Heart left ventricle (tissue), 16 donors: ENCODE measurements at regions not wholly inside any gene's neighbourhood (a gene's known extent, or its start where the extent isn't known, plus 50 kb on each side); places are given as distances from the start of the nearest gene placed in this dataset.

Experiments used
- ATAC-seq, 4 donors: fragments of 200-7000 bp; cut with Tn5 transposase; one replicate each; pipeline ENCODE4 v1.9.1; 2020 to 2022; ENCODE audit warnings: moderate library complexity in 4 of 4, mild to moderate bottlenecking in 3 of 4, moderate number of reproducible peaks in 1 of 4
- DNase-seq, 5 donors: peaks; one replicate each; pipeline ENCODE4 v3.0.0-alpha.2; 2020
- H3K27ac ChIP-seq, 12 donors: fragments of 200-600 bp; sonication (generic) in 4 of 12; one replicate each; pipeline versions ENCODE4 v1.5.0 to v1.8.0; 2016 to 2022; ENCODE audit warnings: mild to moderate bottlenecking in 2 of 12
- H3K27me3 ChIP-seq, 9 donors: fragments of 200-600 bp; sonication (generic) in 2 of 9; one replicate each; pipeline versions ENCODE4 v1.5.1 to v1.8.0; 2016 to 2022; ENCODE audit warnings: mild to moderate bottlenecking in 3 of 9
- H3K36me3 ChIP-seq, 9 donors: fragments of 200-600 bp; sonication (generic) in 2 of 9; one replicate each; pipeline versions ENCODE4 v1.5.0 to v1.8.0; 2018 to 2022; ENCODE audit warnings: mild to moderate bottlenecking in 2 of 9
- H3K4me1 ChIP-seq, 12 donors: fragments of 200-600 bp; sonication (generic) in 4 of 12; one replicate each; pipeline versions ENCODE4 v1.5.0 to v1.8.0; 2016 to 2022; ENCODE audit warnings: mild to moderate bottlenecking in 3 of 12
- H3K4me3 ChIP-seq, 12 donors: fragments of 200-600 bp; sonication (generic) in 4 of 12; one replicate each; pipeline versions ENCODE4 v1.5.0 to v1.8.0; 2017 to 2022; ENCODE audit warnings: mild to moderate bottlenecking in 9 of 12, moderate library complexity in 4 of 12
- H3K9me3 ChIP-seq, 12 donors: fragments of 200-600 bp; sonication (generic) in 4 of 12; one replicate each; pipeline versions ENCODE4 v1.5.0 to v1.8.0; 2016 to 2022; ENCODE audit warnings: mild to moderate bottlenecking in 1 of 12
- CTCF ChIP-seq, 12 donors: fragments of 200-600 bp; sonication (generic) in 4 of 12; IDR thresholded peaks; one replicate each; pipeline versions ENCODE4 v1.5.0 to v1.8.0; 2018 to 2022; ENCODE audit warnings: antibody characterized with exemption in 12 of 12, mild to moderate bottlenecking in 5 of 12
- POLR2A ChIP-seq, 2 donors: fragments of 450-650 bp; IDR thresholded peaks; one replicate each; pipeline ENCODE4 v1.6.1; 2017; ENCODE audit warnings: antibody characterized with exemption in 2 of 2, mild to moderate bottlenecking in 2 of 2, moderate library complexity in 2 of 2
- WGBS, 4 donors: extraction: QIAGEN DNeasy Blood & Tissue Kit in 2 of 4; methylation state at CpG; one replicate each; pipeline versions ENCODE4 v1.1.5 to v1.1.7; 2013 to 2018; 5-methylcytosine and 5-hydroxymethylcytosine counted together
- intact Hi-C, 10 donors: fragments of 100-400 bp; cut with DNase I; formaldehyde crosslinking; loops; one replicate each; pipeline versions ENCODE4 v1.11.1 to v1.14.2; 2022
- donor health status: ischemic (EF 13 %, LVEDD 7.1; RV severe dilation, severe dysfunction).
- donor health status: healthy with polysubstance abuse.
- donor health status: DM: no; HTN: yes; CAD: no.
- donor health status: DM: no; HTN: no; CAD: no.
- donor health status: ischemic (EF 25% LVEDD 6.9; RV normal size, moderate dysfunction).
- donor health status: ischemic (EF 25% LVEDD 5.7; RV mildly dilated, moderate dysfunction).
- donor health status: healthy.
- donor health status: DM: yes; HTN: yes; CAD: no.
- donor health status: ischemic (EF 35%, LVEDD 5.7; RV mildly dilated, moderate dysfunction).
- donor health status: nonischemic (EF 11% LVEDD 7.7; RV severe dilation, severe dysfunction).
- donor health status: DM: yes; HTN: yes; CAD: no.
- donor health status: PGD.
- donor health status: ischemic (EF 29% LVEDD 5.4; RV normal size, mild dysfunction).
- donor health status: nonischemic (EF 23%, LVEDD 6.1; RV moderate dilation, normal function).

- 56 to 59% (median 57%) methylated on average over 4 of the region's 4 CpGs for WGBS, 4 donors
Measured at GRCh38 chr5:3157214-3157613, 405.7 kb upstream of the IRX2 start.

GRCh38 chr5:3155717-3156116 is 404.2 kb upstream of the IRX2 start:
- Histone ChIP-seq H3K4me1 (no peaks in the 10 kb centered on the region), H3K9me3 (peaks cover 0 to 9% (median 0%) of the 10 kb centered on the region in 12 donors), H3K4me3 (no peak overlapping the region), H3K27me3 (peaks cover 0 to 5% (median 0%) of the 10 kb centered on the region in 9 donors), H3K27ac (no peak overlapping the region), H3K36me3 (no peaks in the 10 kb centered on the region)
- intact Hi-C loops: no loop called here
- WGBS, 4 donors: 87 to 93% (median 91%) methylated on average over 6 to 10 of the region's 10 CpGs
- DNase-seq: no peak
- TF ChIP-seq POLR2A (IDR thresholded peaks at IDR 0.05) (no peak), CTCF (IDR thresholded peaks at IDR 0.05) (no peak)
- no peak for ATAC-seq

More at GRCh38 chr5:3157214-3157613, 405.7 kb upstream of the IRX2 start:
- ATAC-seq: no peak
- Histone ChIP-seq H3K36me3 (no peaks in the 10 kb centered on the region), H3K9me3 (no peaks in the 10 kb centered on the region), H3K4me1 (no peaks in the 10 kb centered on the region), H3K27me3 (no peaks in the 10 kb centered on the region), H3K27ac (no peak overlapping the region), H3K4me3 (no peak overlapping the region)
- no peak for TF ChIP-seq POLR2A (IDR thresholded peaks at IDR 0.05)
- no peak for TF ChIP-seq CTCF (IDR thresholded peaks at IDR 0.05)
- intact Hi-C loops: no loop called here
- no peak for DNase-seq

GRCh38 chr5:3155046-3155445 is 403.6 kb upstream of the IRX2 start:
- Histone ChIP-seq H3K4me3 (no peak overlapping the region), H3K27me3 (peaks cover 0 to 9% (median 0%) of the 10 kb centered on the region in 9 donors), H3K36me3 (no peaks in the 10 kb centered on the region), H3K27ac (no peak overlapping the region), H3K9me3 (peaks cover 0 to 9% (median 0%) of the 10 kb centered on the region in 12 donors), H3K4me1 (no peaks in the 10 kb centered on the region)
- intact Hi-C loops: no loop called here
- DNase-seq (no peak), ATAC-seq (no peak)
- 50 to 60% (median 55%) methylated on average over 10 of the region's 10 CpGs for WGBS, 4 donors
- TF ChIP-seq CTCF (IDR thresholded peaks at IDR 0.05) (no peak), POLR2A (IDR thresholded peaks at IDR 0.05) (no peak)

GRCh38 chr5:3153906-3154305 is 402.4 kb upstream of the IRX2 start:
- peaks cover 0 to 9% (median 0%) of the 10 kb centered on the region in 9 donors for H3K27me3 ChIP-seq
- H3K4me1 ChIP-seq: no peaks in the 10 kb centered on the region
- 54 to 71% (median 57%) methylated on average over 4 of the region's 4 CpGs for WGBS, 4 donors
- intact Hi-C loops: no loop called here
- H3K9me3 ChIP-seq: peaks cover 0 to 9% (median 0%) of the 10 kb centered on the region in 12 donors
- no peak for DNase-seq
- H3K36me3 ChIP-seq: no peaks in the 10 kb centered on the region
- H3K4me3 ChIP-seq: no peak overlapping the region
- TF ChIP-seq POLR2A (IDR thresholded peaks at IDR 0.05) (no peak), CTCF (IDR thresholded peaks at IDR 0.05) (no peak)
- H3K27ac ChIP-seq: no peak overlapping the region
- ATAC-seq: no peak
